Right lobe of liver (tissue), 4 donors: ENCODE measurements at regions not wholly inside any gene's neighbourhood (a gene's known extent, or its start where the extent isn't known, plus 50 kb on each side); places are given as distances from the start of the nearest gene placed in this dataset.

Experiments
- POLR2A ChIP-seq: fragments of 450-650 bp; IDR thresholded peaks from one replicate; pipeline ENCODE4 v1.6.1; 2017; ENCODE audit warnings: antibody characterized with exemption, mild to moderate bottlenecking
- TF ChIP-seq, protein P1 (sequence below), 4 donors: fragments of 200-600 bp in 3 of 4; fragments of 450-650 bp in 1 of 4; IDR thresholded peaks; one replicate each; pipeline versions ENCODE4 v1.5.1 to v1.8.0; 2016 to 2022; ENCODE audit warnings: antibody characterized with exemption in 4 of 4, mild to moderate bottlenecking in 2 of 4
- donor health status: DM: no; HTN: no; CAD: no.
- donor health status: DM: no; HTN: no; CAD: no.
- donor health status: DM: no; HTN: yes; CAD: no.

GRCh38 chr9:116058421-116058820 lies 95.2 kb upstream of the PAPPA start:
- no peak for TF ChIP-seq POLR2A
- TF ChIP-seq, protein P1, sequence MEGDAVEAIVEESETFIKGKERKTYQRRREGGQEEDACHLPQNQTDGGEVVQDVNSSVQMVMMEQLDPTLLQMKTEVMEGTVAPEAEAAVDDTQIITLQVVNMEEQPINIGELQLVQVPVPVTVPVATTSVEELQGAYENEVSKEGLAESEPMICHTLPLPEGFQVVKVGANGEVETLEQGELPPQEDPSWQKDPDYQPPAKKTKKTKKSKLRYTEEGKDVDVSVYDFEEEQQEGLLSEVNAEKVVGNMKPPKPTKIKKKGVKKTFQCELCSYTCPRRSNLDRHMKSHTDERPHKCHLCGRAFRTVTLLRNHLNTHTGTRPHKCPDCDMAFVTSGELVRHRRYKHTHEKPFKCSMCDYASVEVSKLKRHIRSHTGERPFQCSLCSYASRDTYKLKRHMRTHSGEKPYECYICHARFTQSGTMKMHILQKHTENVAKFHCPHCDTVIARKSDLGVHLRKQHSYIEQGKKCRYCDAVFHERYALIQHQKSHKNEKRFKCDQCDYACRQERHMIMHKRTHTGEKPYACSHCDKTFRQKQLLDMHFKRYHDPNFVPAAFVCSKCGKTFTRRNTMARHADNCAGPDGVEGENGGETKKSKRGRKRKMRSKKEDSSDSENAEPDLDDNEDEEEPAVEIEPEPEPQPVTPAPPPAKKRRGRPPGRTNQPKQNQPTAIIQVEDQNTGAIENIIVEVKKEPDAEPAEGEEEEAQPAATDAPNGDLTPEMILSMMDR (IDR thresholded peaks at IDR 0.05) = no peak
